Right renal pelvis (tissue), 4 donors: ENCODE measurements at regions not wholly inside any gene's neighbourhood (a gene's known extent, or its start where the extent isn't known, plus 50 kb on each side); places are given as distances from the start of the nearest gene placed in this dataset.
"Not testable (repeated sequence)": the region's sequence is repeated elsewhere in the genome, so short reads cannot be mapped to it uniquely, and the experiment has no call there.

Experiments
- DNase-seq, 4 donors: peaks; one replicate each; pipeline ENCODE4 v3.0.0-alpha.2; 2013; ENCODE audit warnings: low read depth in 4 of 4, low spot score in 3 of 4, missing footprints in 1 of 4

DNA sequence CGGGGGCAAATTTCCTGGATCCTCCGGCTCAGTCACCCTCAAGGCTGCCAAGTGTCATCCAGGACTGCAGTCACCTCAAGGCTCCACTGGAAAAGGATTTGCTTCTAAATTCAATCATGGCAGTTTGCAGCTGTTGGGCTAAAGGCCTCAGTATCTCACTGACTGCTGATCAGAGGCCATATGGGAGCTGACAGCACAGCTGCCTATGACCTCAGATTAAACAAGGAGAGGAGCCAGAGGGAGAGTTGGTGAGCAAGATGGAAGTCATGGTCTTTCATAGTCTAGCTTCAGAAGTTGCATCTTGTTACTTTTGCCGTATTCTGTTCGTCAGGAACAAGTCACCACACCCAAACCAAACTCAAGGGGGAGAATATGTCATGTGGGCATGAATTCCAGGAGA lies 849.7 kb downstream of the UQCRFS1 start:
- DNase-seq: no peak

- DNase-seq: no peak
These were observed 853.2 kb downstream of the UQCRFS1 start for GRCh38 chr19:28359431-28360414.

- no peak for DNase-seq
These were observed 854.3 kb downstream of the UQCRFS1 start for GRCh38 chr19:28358633-28359032.

DNA sequence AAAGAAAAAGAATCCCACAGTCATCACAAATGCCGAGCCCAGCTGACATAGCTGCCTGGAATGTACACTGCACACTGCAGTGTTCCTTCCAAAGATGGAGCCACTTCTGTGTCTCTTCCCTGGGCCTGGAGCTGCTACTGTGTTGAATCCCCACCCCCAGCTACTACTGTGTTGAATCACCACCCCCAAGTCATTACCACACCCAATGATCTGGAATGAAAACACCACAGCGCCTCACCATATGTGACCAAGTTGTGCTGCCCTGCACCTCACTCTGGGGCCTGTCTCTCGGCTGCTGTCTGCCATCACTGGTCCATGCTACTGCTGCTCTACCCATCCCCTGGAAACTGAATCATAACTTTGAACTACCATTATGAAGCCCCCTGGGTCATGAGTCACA lies 861.2 kb downstream of the UQCRFS1 start:
- DNase-seq: no peak

- not testable (repeated sequence) for DNase-seq
These were observed 861.6 kb downstream of the UQCRFS1 start for GRCh38 chr19:28351321-28351720.

DNA sequence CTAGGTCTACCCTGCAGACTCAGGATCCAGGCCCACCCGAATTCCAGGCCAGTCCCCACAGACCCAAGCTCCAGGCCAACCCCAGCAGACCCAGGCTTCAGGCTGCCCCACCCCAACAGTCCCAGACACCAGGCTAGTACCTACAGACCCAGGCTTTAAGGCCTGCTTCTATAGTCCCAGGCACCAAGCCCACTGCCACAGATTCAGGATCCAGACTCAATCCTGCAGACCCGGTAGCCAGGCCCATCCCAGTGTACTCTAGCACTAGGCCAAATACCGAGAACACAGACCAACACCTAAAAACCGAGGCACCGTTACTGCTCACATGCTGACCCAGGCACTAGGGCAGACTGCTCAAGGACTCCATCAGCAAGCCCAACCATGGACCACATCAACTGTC lies 862.3 kb downstream of the UQCRFS1 start:
- DNase-seq: no peak

GRCh38 chr19:28350037-28350436 lies 862.9 kb downstream of the UQCRFS1 start:
- no peak for DNase-seq

DNA sequence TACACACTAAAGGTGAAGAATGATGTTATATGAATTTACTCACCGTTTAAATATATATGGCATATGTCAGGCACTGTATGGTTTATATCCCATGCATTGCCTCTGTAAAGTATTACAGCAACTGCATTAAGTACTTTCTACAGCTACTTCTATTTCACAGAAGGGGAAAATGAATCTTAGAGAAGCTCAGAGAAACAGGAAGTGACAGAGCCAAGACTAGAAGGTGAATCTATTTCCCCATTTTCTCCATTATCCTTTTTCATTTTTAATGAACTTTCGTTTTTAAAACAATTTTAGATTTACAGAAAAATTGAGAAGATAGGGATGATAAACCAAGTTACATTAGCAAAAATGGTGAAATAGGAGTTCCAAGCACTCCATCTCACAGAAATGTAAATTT lies 863.3 kb downstream of the UQCRFS1 start:
- DNase-seq: no peak

GRCh38 chr19:28345811-28346210 lies 867.1 kb downstream of the UQCRFS1 start:
- DNase-seq: no peak

GRCh38 chr19:28341810-28342350 lies 871.1 kb downstream of the UQCRFS1 start:
- no peak for DNase-seq

GRCh38 chr19:28334419-28334818 lies 878.5 kb downstream of the UQCRFS1 start:
- no peak for DNase-seq

DNA sequence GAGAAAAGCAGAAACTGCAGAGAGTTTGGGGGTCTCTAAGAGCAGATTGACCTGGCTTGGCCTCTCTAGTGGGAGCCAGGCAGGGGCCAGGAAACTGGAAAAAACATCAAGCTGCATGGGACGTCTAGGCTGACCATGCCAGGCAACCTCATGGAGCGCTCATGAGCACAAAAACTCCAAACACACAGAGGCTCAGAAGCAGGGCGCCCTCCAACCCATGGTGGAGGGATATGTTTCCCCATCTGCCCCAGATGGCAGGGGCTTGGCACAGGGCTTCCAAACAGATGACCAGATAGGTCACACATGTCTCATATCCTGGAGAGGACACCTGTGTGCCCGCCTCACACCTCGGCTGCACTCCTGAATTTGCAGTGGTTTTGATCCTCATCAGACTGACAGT lies 879.0 kb downstream of the UQCRFS1 start:
- no peak for DNase-seq

DNA sequence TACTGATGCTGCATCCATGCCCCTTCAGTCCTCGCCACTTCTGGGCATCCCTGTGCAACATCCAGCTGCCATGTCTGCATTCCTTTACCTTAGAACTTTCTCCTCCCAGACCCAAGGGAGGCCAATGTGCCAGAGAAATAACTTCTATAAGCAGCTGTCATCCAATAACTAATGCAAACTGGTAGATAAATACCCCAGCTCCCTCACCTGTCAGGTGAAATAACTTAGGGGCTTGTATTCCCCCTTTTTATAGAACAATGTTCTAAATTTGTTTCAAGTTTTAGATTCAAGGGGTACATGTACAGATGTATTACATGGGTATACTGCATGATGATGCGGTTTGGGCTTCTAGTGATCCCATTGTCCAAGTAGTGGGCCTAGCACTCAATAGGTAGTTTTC lies 880.1 kb downstream of the UQCRFS1 start:
- DNase-seq: no peak

DNA sequence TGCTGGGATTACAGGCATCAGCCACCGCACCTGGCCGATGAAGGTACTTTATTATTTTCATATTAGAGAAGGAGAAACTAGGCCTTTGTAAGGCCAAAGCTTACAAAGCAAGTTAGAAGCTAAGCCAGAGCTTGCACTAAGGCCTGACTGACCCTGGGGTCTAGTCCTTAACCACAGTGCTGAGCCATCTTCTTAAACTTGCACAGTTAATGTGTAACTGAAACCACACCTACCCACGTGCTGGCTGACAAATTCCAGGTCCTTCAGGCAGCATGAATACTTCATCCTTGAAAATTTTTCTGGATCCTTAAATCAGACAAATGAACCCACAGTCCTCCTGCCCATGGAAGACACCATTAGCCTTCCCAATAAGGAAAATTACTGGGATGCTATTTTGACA lies 880.6 kb downstream of the UQCRFS1 start:
- no peak for DNase-seq

GRCh38 chr19:28331596-28331995 lies 881.4 kb downstream of the UQCRFS1 start:
- no peak for DNase-seq

- no peak for DNase-seq
These were observed 882.1 kb downstream of the UQCRFS1 start for GRCh38 chr19:28330831-28331230.

DNA sequence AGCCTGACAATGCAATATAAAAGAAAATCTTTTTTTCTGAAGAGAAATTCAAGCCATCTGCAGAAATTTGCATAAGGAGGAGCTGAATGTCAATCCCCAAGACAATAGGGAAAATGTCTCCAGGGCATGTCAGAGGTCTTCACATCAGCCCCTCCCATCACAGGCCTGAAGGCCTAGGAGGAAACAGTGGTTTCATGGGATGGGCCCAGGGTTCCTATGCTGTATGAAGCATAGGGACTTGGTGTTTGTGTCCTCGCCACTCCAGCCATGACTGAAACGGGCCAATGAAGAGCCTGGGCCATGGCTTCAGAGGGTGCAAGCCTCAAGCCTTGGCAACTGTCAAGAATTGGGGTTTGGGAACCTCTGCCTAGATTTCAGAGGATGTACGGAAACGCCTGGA lies 883.5 kb downstream of the UQCRFS1 start:
- no peak for DNase-seq

GRCh38 chr19:28327905-28328304 lies 885.0 kb downstream of the UQCRFS1 start:
- DNase-seq: no peak

DNA sequence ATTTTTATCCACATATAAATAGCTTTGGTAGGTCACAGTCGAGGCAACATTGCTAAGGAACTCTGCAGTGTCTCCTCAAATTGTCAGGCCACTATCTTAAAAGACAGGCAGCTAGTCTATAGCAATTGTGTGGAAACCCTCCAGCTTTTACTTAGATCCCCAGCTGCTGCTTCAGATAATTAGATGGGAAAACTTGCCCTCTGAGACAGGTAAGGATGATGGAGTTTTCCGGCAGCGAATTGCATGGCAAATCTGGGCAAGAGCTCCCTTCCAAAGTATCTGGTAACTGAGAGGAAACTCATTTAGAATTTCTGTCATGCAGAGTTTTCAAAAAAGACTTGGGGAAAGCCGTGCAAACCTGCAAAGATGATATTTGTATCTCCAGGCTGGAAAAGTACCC lies 886.2 kb downstream of the UQCRFS1 start:
- no peak for DNase-seq

GRCh38 chr19:28324275-28325060 lies 888.5 kb downstream of the UQCRFS1 start:
- no peak for DNase-seq

DNA sequence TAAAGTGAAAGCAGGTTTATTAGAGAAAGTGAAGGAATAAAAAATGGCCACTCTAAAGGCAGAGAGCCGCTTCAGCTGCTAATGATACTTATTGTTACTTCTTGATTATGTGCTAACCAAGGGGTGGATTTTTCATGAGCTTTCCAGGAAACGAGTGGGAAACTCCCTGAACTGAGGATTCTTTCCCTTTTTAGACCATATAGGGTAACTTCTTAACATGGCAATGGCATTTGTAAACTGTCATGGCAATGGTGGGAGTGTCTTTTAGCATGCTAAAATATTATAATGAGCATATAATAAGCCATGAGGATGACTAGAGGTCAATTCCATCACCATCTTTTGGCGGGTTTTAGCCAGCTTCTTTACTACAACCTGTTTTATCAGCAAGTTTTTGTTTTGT lies 890.0 kb downstream of the UQCRFS1 start:
- DNase-seq: no peak
